ENCODE measurements at regions not wholly inside any gene's neighbourhood (a gene's known extent, or its start where the extent isn't known, plus 50 kb on each side); places are given as distances from the start of the nearest gene placed in this dataset.

- DNase-seq = no peak
- Histone ChIP-seq H3K27me3 (replicated peaks) (no peaks in the 10 kb centered on the region), H3K36me3 (replicated peaks) (no peaks in the 10 kb centered on the region), H3K27ac (no peak overlapping the region), H3K4me3 (ENCODE audit: low read depth, low read length) (no peak overlapping the region)
- no peak for TF ChIP-seq CTCF (IDR thresholded peaks at IDR 0.05; ENCODE audit: low read depth, low read length, missing control alignments)
- in situ Hi-C loops (cut with HindIII; ENCODE audit: low pct_ligation_motif_present, low sequenced_read_pairs) = no loop called here
These were observed 173.9 kb upstream of the GRIP1 start for GRCh38 chr12:66852765-66853164.

GRCh38 chr12:66859751-66860440 is 181.0 kb upstream of the GRIP1 start:
- Histone ChIP-seq H3K36me3 (replicated peaks) (no peaks in the 10 kb centered on the region), H3K4me3 (ENCODE audit: low read depth, low read length) (no peak overlapping the region), H3K27me3 (replicated peaks) (no peaks in the 10 kb centered on the region), H3K27ac (no peak overlapping the region)
- no peak for DNase-seq
- TF ChIP-seq CTCF (IDR thresholded peaks at IDR 0.05; ENCODE audit: low read depth, low read length, missing control alignments) = no peak
- in situ Hi-C loops (cut with HindIII; ENCODE audit: low pct_ligation_motif_present, low sequenced_read_pairs) = no loop called here

- H3K4me3 ChIP-seq (ENCODE audit: low read depth, low read length) = no peak overlapping the region
- H3K27me3 ChIP-seq (replicated peaks) = no peaks in the 10 kb centered on the region
- in situ Hi-C loops (cut with HindIII; ENCODE audit: low pct_ligation_motif_present, low sequenced_read_pairs) = no loop called here
- no peaks in the 10 kb centered on the region for H3K36me3 ChIP-seq (replicated peaks)
- DNase-seq = peak; percentile 60
- peak; percentile 97 for TF ChIP-seq CTCF (IDR thresholded peaks at IDR 0.05; ENCODE audit: low read depth, low read length, missing control alignments)
- H3K27ac ChIP-seq = no peak overlapping the region
These were observed 182.2 kb upstream of the GRIP1 start for GRCh38 chr12:66860752-66861750.

GRCh38 chr12:66862356-66862985 is 183.6 kb upstream of the GRIP1 start:
- in situ Hi-C loops (cut with HindIII; ENCODE audit: low pct_ligation_motif_present, low sequenced_read_pairs) = no loop called here
- no peak overlapping the region for H3K27ac ChIP-seq

GRCh38 chr12:66863276-66863675 is 184.4 kb upstream of the GRIP1 start:
- no peak overlapping the region for H3K27ac ChIP-seq
- no peak for TF ChIP-seq CTCF (IDR thresholded peaks at IDR 0.05; ENCODE audit: low read depth, low read length, missing control alignments)
- DNase-seq = no peak
- no peak overlapping the region for H3K4me3 ChIP-seq (ENCODE audit: low read depth, low read length)
- H3K36me3 ChIP-seq (replicated peaks) = no peaks in the 10 kb centered on the region
- in situ Hi-C loops (cut with HindIII; ENCODE audit: low pct_ligation_motif_present, low sequenced_read_pairs) = no loop called here
- H3K27me3 ChIP-seq (replicated peaks) = no peaks in the 10 kb centered on the region

More at GRCh38 chr12:66862356-66862985, 183.6 kb upstream of the GRIP1 start:
- no peaks in the 10 kb centered on the region for H3K36me3 ChIP-seq (replicated peaks)
- no peak for TF ChIP-seq CTCF (IDR thresholded peaks at IDR 0.05; ENCODE audit: low read depth, low read length, missing control alignments)
- no peak overlapping the region for H3K4me3 ChIP-seq (ENCODE audit: low read depth, low read length)
- H3K27me3 ChIP-seq (replicated peaks) = no peaks in the 10 kb centered on the region
- no peak for DNase-seq

Data from brain microvascular endothelial cell (primary cell).